ENCODE measurements at regions not wholly inside any gene's neighbourhood (a gene's known extent, or its start where the extent isn't known, plus 50 kb on each side); places are given as distances from the start of the nearest gene placed in this dataset.

DNA sequence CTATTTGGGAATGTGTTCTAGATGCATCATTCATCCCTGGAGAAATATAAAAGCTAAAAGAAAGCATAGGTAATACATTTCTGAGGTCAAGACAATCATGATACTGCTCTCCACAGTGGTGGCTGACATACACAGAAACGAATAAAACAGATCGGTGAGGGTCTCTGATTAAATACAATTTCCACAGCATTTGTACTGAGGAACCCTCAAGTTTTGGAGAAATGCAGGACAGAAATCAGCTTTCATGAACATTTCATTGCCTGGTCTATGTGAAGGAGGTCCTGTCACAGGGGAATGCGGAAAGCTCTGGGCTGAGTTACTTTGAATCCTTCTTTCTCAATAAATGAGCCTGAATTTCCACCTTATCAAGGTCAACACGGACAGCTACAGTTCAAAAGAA, 67.9 kb upstream of the ITGB1 start:
- H3K36me3 ChIP-seq (ENCODE audit: control insufficient read depth, insufficient read depth, low read length) = no peaks in the 10 kb centered on the region
- Mint-ChIP-seq H3K27me3 (ENCODE audit: insufficient read depth) (no peaks in the 10 kb centered on the region), H3K27ac (no peak overlapping the region), H3K4me1 (peaks cover 6% of the 10 kb centered on the region), H3K36me3 (ENCODE audit: low read depth) (no peaks in the 10 kb centered on the region), H3K4me3 (no peak overlapping the region), H3K9me3 (no peaks in the 10 kb centered on the region)
- no peaks in the 10 kb centered on the region for H3K27me3 ChIP-seq (ENCODE audit: control insufficient read depth, insufficient read depth, low read length, poor library complexity, severe bottlenecking)
- no peak overlapping the region for H3K4me3 ChIP-seq (ENCODE audit: low read length)
- TF ChIP-seq, protein P1, sequence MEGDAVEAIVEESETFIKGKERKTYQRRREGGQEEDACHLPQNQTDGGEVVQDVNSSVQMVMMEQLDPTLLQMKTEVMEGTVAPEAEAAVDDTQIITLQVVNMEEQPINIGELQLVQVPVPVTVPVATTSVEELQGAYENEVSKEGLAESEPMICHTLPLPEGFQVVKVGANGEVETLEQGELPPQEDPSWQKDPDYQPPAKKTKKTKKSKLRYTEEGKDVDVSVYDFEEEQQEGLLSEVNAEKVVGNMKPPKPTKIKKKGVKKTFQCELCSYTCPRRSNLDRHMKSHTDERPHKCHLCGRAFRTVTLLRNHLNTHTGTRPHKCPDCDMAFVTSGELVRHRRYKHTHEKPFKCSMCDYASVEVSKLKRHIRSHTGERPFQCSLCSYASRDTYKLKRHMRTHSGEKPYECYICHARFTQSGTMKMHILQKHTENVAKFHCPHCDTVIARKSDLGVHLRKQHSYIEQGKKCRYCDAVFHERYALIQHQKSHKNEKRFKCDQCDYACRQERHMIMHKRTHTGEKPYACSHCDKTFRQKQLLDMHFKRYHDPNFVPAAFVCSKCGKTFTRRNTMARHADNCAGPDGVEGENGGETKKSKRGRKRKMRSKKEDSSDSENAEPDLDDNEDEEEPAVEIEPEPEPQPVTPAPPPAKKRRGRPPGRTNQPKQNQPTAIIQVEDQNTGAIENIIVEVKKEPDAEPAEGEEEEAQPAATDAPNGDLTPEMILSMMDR (conservative IDR thresholded peaks at IDR 0.05) = no peak
- no peak overlapping the region for H3K9ac ChIP-seq (ENCODE audit: extremely low read depth, low read length, poor library complexity, severe bottlenecking)
- no peaks in the 10 kb centered on the region for H3K9me3 ChIP-seq (ENCODE audit: control insufficient read depth, low read length)
- H3K4me1 ChIP-seq (ENCODE audit: control insufficient read depth, insufficient read depth, low read length) = no peaks in the 10 kb centered on the region
- WGBS, 2 experiments (ENCODE audit: insufficient coverage in 1 of 2, insufficient read length in 1 of 2) = 89 to 94% methylated on average over 4 of the region's 4 CpGs
- DNase-seq = no peak
- no peak overlapping the region for H3K27ac ChIP-seq (ENCODE audit: low read depth, low read length)

DNA sequence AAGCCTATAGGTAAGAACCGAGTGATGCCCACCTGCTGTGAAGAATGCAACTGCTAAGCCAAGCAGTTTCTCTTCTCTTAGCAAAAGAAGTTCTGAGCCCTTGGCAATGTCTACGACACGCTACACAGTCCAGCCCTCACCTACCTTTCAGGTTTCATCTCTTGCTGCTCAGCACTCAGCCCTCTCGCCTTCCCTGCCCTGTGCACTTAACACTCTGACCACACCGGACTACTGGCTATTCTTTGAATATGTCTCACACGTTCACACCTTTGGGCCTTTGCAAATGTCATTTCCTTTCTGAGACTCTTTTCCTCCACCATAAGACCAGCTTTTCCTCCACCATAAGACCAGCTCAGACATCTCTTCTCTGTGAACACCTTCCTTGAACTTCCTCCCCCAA, 67.0 kb upstream of the ITGB1 start:
- Histone ChIP-seq H3K4me1 (ENCODE audit: control insufficient read depth, insufficient read depth, low read length) (no peaks in the 10 kb centered on the region), H3K36me3 (ENCODE audit: control insufficient read depth, insufficient read depth, low read length) (no peaks in the 10 kb centered on the region), H3K9ac (ENCODE audit: extremely low read depth, low read length, poor library complexity, severe bottlenecking) (no peak overlapping the region), H3K27me3 (ENCODE audit: control insufficient read depth, insufficient read depth, low read length, poor library complexity, severe bottlenecking) (no peaks in the 10 kb centered on the region), H3K4me3 (ENCODE audit: low read length) (no peak overlapping the region), H3K9me3 (ENCODE audit: control insufficient read depth, low read length) (no peaks in the 10 kb centered on the region), H3K27ac (ENCODE audit: low read depth, low read length) (no peak overlapping the region)
- TF ChIP-seq, protein P1 (conservative IDR thresholded peaks at IDR 0.05) = no peak
- Mint-ChIP-seq H3K27ac (no peak overlapping the region), H3K9me3 (peaks cover under 1% of the 10 kb centered on the region), H3K36me3 (ENCODE audit: low read depth) (no peaks in the 10 kb centered on the region), H3K4me1 (peaks cover 6% of the 10 kb centered on the region), H3K27me3 (ENCODE audit: insufficient read depth) (no peaks in the 10 kb centered on the region), H3K4me3 (no peak overlapping the region)
- 81 to 94% methylated on average over 5 to 6 of the region's 6 CpGs for WGBS, 2 experiments (ENCODE audit: insufficient coverage in 1 of 2, insufficient read length in 1 of 2)
- DNase-seq = no peak

DNA sequence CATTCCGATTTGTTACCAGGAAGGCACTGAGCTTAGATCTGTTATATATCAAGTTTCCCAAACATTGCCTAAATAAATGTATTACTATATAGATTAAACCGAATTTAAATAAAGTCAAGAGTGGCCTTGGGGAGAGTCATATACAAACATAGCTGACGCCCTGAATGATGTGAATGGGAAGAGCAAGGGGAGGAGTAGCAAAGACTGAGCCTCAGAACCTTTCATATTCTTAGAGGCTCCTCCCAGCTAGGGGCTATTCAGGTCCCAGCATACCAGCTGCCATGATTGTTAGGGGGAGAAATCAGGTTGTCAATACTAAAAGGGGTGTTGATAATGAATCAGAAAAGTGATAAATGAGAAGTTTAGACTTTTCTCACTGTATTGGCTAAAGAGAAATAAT, 64.7 kb upstream of the ITGB1 start:
- peaks cover 2% of the 10 kb centered on the region for H3K9me3 Mint-ChIP-seq
- no peak overlapping the region for H3K9ac ChIP-seq (ENCODE audit: extremely low read depth, low read length, poor library complexity, severe bottlenecking)
- no peaks in the 10 kb centered on the region for H3K4me1 ChIP-seq (ENCODE audit: control insufficient read depth, insufficient read depth, low read length)
- H3K36me3 ChIP-seq (ENCODE audit: control insufficient read depth, insufficient read depth, low read length) = no peaks in the 10 kb centered on the region
- no peak overlapping the region for H3K4me3 ChIP-seq (ENCODE audit: low read length)
- H3K4me3 Mint-ChIP-seq = no peak overlapping the region
- no peaks in the 10 kb centered on the region for H3K9me3 ChIP-seq (ENCODE audit: control insufficient read depth, low read length)
- no peak overlapping the region for H3K27ac Mint-ChIP-seq
- no peaks in the 10 kb centered on the region for H3K36me3 Mint-ChIP-seq (ENCODE audit: low read depth)
- 33 to 92% methylated on average over 1 to 3 of the region's 3 CpGs for WGBS, 2 experiments (ENCODE audit: insufficient coverage in 1 of 2, insufficient read length in 1 of 2)
- peaks cover 6% of the 10 kb centered on the region for H3K4me1 Mint-ChIP-seq
- no peaks in the 10 kb centered on the region for H3K27me3 Mint-ChIP-seq (ENCODE audit: insufficient read depth)
- no peaks in the 10 kb centered on the region for H3K27me3 ChIP-seq (ENCODE audit: control insufficient read depth, insufficient read depth, low read length, poor library complexity, severe bottlenecking)
- TF ChIP-seq, protein P1 (conservative IDR thresholded peaks at IDR 0.05) = no peak
- DNase-seq = no peak
- H3K27ac ChIP-seq (ENCODE audit: low read depth, low read length) = no peak overlapping the region

Data from endodermal cell (in vitro differentiated cells).